ENCODE measurements at regions not wholly inside any gene's neighbourhood (a gene's known extent, or its start where the extent isn't known, plus 50 kb on each side); places are given as distances from the start of the nearest gene placed in this dataset.

- no peak for DNase-seq (ENCODE audit: low spot score)
- ATAC-seq (ENCODE audit: low FRiP score), result no peak
- TF ChIP-seq, protein P1, sequence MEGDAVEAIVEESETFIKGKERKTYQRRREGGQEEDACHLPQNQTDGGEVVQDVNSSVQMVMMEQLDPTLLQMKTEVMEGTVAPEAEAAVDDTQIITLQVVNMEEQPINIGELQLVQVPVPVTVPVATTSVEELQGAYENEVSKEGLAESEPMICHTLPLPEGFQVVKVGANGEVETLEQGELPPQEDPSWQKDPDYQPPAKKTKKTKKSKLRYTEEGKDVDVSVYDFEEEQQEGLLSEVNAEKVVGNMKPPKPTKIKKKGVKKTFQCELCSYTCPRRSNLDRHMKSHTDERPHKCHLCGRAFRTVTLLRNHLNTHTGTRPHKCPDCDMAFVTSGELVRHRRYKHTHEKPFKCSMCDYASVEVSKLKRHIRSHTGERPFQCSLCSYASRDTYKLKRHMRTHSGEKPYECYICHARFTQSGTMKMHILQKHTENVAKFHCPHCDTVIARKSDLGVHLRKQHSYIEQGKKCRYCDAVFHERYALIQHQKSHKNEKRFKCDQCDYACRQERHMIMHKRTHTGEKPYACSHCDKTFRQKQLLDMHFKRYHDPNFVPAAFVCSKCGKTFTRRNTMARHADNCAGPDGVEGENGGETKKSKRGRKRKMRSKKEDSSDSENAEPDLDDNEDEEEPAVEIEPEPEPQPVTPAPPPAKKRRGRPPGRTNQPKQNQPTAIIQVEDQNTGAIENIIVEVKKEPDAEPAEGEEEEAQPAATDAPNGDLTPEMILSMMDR (IDR thresholded peaks at IDR 0.05), result no peak
Measured at GRCh38 chr17:51486091-51486490, 225.7 kb downstream of the UTP18 start.

DNA sequence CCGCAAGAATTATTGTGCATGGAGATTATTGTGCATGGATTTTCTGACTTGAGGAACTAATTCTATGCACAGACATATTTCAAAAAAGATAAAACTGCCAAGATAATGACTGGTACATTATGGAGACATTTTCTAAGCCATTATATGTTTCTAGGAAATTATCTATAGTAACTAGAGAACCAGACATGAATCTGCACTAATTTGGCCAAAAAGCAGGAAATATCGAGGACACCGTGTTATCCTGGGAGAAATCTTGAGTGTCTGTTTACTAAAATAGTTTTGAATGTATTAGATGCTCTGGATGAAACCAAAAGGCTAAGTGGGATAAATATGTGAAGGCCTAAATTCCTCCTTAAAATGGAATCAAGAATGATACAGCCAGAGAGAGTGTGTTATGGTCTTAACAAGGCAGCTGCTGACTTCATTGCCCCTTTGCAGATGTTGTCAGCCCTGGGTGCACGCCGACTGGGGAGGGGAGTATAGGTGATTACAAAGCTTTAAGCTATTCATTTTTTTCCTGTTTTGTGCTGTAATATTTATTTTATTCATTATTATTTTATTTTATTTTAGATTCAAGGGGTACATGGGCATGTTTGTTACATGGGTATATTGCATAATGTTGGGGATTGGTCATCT lies 226.7 kb downstream of the UTP18 start:
- ATAC-seq (ENCODE audit: low FRiP score) (no peak), DNase-seq (ENCODE audit: low spot score) (no peak)
- TF ChIP-seq, protein P1 (IDR thresholded peaks at IDR 0.05), result no peak

DNA sequence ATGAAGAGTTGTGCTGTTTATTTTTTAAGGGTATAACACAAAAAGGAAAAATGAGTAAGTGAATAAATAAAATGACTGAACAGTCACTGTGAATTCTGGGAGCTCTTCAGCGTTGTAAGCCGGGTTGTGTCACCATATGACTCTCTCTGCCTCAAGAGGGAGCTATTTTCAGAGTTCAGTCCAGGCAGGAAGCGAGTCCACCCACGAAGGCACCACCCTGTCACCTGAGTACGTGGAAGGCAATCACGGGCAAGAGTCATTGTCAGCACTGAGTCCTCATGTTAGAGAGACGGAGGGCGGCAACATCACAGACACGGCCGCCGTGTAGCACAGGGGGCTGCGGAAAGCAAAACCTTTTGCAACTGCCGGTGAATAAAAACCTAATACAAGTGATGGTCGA lies 227.6 kb downstream of the UTP18 start:
- TF ChIP-seq, protein P1 (IDR thresholded peaks at IDR 0.05), result no peak
- ATAC-seq (ENCODE audit: low FRiP score), result no peak
- no peak for DNase-seq (ENCODE audit: low spot score)

DNA sequence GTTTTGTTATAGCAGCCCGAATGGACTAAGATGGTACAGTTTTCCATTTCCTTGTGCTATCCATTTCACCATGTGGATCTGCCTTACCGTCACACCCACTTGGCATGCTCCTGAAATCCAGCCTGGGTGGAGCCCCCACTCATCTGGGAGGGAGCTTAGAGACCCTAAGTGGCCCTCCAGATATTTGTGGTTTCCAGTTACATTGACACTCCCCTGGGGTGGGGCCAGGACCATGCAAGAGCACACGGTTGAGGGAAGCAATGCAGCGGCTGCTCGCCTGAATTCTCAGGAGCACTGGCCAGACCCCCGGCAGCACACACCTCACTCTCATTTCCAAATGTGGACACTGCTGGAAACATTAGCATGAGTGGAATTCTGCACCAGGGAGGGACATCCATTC lies 231.1 kb downstream of the UTP18 start:
- ATAC-seq (ENCODE audit: low FRiP score) (no peak), DNase-seq (ENCODE audit: low spot score) (no peak)
- TF ChIP-seq, protein P1 (IDR thresholded peaks at IDR 0.05), result no peak

DNA sequence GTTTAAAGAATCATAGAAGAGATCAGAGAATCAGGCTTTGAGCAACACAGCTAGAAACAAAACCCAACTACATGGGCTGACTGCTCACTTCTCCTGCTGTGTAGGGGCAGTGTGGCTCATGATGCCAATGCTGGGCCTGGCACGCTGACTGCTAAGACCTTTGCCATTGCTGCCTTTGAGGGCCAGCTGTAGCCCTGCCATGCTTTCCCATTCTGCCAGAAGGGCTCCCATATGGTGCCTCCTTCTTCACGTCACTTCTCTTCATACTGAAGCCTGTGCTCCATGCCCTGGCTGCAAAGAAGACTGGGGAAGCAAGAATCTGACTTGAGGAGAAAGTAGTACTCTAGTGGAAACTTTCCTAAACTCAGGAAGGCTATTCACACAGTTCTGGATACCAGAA lies 232.9 kb downstream of the UTP18 start:
- TF ChIP-seq, protein P1 (IDR thresholded peaks at IDR 0.05), result no peak
- ATAC-seq (ENCODE audit: low FRiP score), result no peak
- DNase-seq (ENCODE audit: low spot score), result no peak

GRCh38 chr17:51496378-51496777 lies 236.0 kb downstream of the UTP18 start:
- no peak for DNase-seq (ENCODE audit: low spot score)
- no peak for ATAC-seq (ENCODE audit: low FRiP score)
- TF ChIP-seq, protein P1 (IDR thresholded peaks at IDR 0.05), result no peak

- ATAC-seq (ENCODE audit: low FRiP score) (no peak), DNase-seq (ENCODE audit: low spot score) (no peak)
- TF ChIP-seq, protein P1 (IDR thresholded peaks at IDR 0.05), result no peak
Measured at GRCh38 chr17:51499897-51500296, 239.6 kb downstream of the UTP18 start.
